Coronary artery (tissue), 2 donors: ENCODE measurements at regions not wholly inside any gene's neighbourhood (a gene's known extent, or its start where the extent isn't known, plus 50 kb on each side); places are given as distances from the start of the nearest gene placed in this dataset.

Source experiments
- DNase-seq: peaks from one replicate; pipeline ENCODE4 v3.0.0-alpha.2; 2017; ENCODE audit warnings: low spot score
- H3K27ac ChIP-seq, 2 donors: fragments of 200-600 bp; sonication (generic); one replicate each; pipeline ENCODE4 v1.5.1; 2016 to 2019
- H3K4me3 ChIP-seq: fragments of 200-600 bp; sonication (generic); 2 replicates; pipeline ENCODE4 v1.5.1; 2016; ENCODE audit warnings: mild to moderate bottlenecking, moderate library complexity
- TF ChIP-seq, protein P1 (sequence below): fragments of 200-600 bp; sonication (generic); IDR thresholded peaks from one replicate; pipeline ENCODE4 v1.5.1; 2019; ENCODE audit warnings: antibody characterized with exemption

DNA sequence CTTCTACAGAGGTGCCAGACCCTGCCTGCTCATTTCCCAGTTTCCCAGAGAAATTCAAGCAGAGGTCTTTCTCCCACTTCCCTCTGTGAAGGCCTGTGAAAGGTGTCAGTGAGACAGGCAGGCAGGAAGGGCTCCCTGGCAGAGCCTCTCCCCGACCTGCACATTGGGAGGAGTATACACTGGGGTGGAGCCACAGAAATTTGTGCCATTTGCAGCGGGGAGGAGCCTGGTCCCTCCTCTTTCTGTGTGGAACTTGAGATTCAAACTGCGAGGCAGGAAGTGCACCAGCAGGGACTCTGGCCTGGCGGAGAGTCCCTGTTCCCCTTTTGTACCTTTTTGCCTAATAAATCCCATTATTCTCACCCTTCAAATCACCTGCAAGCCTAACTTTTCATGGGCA lies 54.6 kb upstream of the OPN4 start:
- DNase-seq = peak; percentile 53
- no peak overlapping the region for H3K4me3 ChIP-seq
- no peak overlapping the region for H3K27ac ChIP-seq
- TF ChIP-seq, protein P1, sequence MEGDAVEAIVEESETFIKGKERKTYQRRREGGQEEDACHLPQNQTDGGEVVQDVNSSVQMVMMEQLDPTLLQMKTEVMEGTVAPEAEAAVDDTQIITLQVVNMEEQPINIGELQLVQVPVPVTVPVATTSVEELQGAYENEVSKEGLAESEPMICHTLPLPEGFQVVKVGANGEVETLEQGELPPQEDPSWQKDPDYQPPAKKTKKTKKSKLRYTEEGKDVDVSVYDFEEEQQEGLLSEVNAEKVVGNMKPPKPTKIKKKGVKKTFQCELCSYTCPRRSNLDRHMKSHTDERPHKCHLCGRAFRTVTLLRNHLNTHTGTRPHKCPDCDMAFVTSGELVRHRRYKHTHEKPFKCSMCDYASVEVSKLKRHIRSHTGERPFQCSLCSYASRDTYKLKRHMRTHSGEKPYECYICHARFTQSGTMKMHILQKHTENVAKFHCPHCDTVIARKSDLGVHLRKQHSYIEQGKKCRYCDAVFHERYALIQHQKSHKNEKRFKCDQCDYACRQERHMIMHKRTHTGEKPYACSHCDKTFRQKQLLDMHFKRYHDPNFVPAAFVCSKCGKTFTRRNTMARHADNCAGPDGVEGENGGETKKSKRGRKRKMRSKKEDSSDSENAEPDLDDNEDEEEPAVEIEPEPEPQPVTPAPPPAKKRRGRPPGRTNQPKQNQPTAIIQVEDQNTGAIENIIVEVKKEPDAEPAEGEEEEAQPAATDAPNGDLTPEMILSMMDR = no peak

GRCh38 chr10:86600296-86600695 lies 54.1 kb upstream of the OPN4 start:
- no peak for DNase-seq
- no peak overlapping the region for H3K27ac ChIP-seq
- TF ChIP-seq, protein P1 = no peak
- no peak overlapping the region for H3K4me3 ChIP-seq

DNA sequence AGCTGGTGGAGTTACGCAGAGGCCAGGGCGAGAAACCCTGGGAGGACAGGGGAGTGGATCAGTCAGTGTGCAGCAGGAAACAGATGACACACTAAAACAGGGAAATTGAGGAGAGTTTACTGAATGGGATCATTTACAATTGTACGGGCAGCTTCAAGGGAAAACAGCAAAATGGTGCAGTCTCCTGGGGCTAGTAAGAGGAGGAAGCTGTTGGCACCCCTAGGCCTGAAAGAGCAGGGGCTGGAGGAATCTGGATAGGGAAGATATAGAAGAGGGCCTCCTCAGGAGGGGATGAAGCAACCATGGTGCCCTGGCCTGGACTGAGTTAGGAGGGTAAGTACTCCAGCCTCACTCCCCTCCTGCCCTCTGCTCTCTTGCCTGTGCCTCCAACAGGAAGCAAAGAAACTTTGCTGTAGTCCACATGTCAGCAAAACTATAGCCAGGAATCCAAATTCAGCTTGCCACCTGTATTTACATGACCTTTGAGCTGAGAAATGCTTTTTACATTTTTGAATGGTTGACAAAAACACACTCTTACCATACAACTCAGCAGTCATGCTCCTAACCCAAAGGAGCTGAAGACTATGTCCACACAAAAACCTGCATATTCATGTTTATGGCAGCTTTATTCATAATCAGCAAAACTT lies 52.3 kb upstream of the OPN4 start:
- DNase-seq = no peak
- TF ChIP-seq, protein P1 = no peak
- H3K27ac ChIP-seq = no peak overlapping the region
- no peak overlapping the region for H3K4me3 ChIP-seq

- Histone ChIP-seq H3K27ac (no peak overlapping the region), H3K4me3 (no peak overlapping the region)
- DNase-seq = no peak
- TF ChIP-seq, protein P1 = no peak
Measured at GRCh38 chr10:86603256-86603655, 51.1 kb upstream of the OPN4 start.
